ENCODE measurements at regions not wholly inside any gene's neighbourhood (a gene's known extent, or its start where the extent isn't known, plus 50 kb on each side); places are given as distances from the start of the nearest gene placed in this dataset.

GRCh38 chr10:2812631-2813030 is 254.7 kb upstream of the PFKP start:
- TF ChIP-seq POLR2AphosphoS5 (IDR thresholded peaks at IDR 0.05; ENCODE audit: insufficient read depth in 1 of 2, low read depth in 1 of 2) (no peak), CTCF (IDR thresholded peaks at IDR 0.05) (no peak), POLR2A (IDR thresholded peaks at IDR 0.05) (no peak)
